ENCODE measurements at regions not wholly inside any gene's neighbourhood (a gene's known extent, or its start where the extent isn't known, plus 50 kb on each side); places are given as distances from the start of the nearest gene placed in this dataset.

GRCh38 chr6:163760860-163761259, 346.3 kb downstream of the QKI start:
- DNase-seq (ENCODE audit: extremely low spot score): no peak
- ChIA-PET POLR2A (no interaction called here), CTCF (no interaction called here)
- TF ChIP-seq CTCF (IDR thresholded peaks at IDR 0.05; ENCODE audit: control extremely low read depth, extremely low read depth, low read depth, missing control alignments): no peak

- no peak for TF ChIP-seq CTCF (IDR thresholded peaks at IDR 0.05; ENCODE audit: control extremely low read depth, extremely low read depth, low read depth, missing control alignments)
- POLR2A ChIA-PET: no interaction called here
- CTCF ChIA-PET: interaction anchor here (0.7 kb wide), 1 partner anchor 14 kb away, joined by 3 read pairs; no protein-coding TSS in a partner anchor
- DNase-seq (ENCODE audit: extremely low spot score): no peak
These were observed 345.0 kb downstream of the QKI start for GRCh38 chr6:163759542-163759941.

GRCh38 chr6:163757520-163757919, 343.0 kb downstream of the QKI start:
- ChIA-PET POLR2A (no interaction called here), CTCF (interaction anchor here (1.4 kb wide), 2 partner anchors 9 to 19 kb away, joined by 3 to 5 read pairs; no protein-coding TSS in a partner anchor)
- no peak for TF ChIP-seq CTCF (IDR thresholded peaks at IDR 0.05; ENCODE audit: control extremely low read depth, extremely low read depth, low read depth, missing control alignments)
- no peak for DNase-seq (ENCODE audit: extremely low spot score)

- DNase-seq (ENCODE audit: extremely low spot score): peak; percentile 71
- CTCF ChIA-PET: interaction anchor here (0.9 to 1.3 kb wide), 3 partner anchors 9 to 19 kb away, joined by 3 read pairs; no protein-coding TSS in a partner anchor
- POLR2A ChIA-PET: no interaction called here
- TF ChIP-seq CTCF (IDR thresholded peaks at IDR 0.05; ENCODE audit: control extremely low read depth, extremely low read depth, low read depth, missing control alignments): no peak
These were observed 341.6 kb downstream of the QKI start for GRCh38 chr6:163756079-163756478.

DNA sequence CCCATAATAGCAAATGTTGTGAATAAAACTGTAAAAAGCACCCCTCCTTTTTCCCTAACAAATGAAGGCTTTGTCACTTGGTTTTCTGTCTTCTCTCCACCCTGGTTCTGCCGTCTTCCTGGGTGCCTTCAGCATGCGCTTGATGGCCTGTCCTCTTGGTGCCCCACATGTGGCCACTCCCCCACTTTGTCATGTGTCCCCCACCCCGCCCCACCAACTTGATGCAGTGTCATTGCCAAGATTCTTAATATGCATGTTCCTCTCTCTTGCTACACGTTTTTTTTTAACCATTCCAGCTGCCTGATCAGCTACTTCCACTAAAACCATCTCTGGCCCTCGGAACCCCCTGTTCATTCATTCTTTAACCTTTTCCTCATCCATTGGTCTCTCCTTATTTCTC, 340.3 kb downstream of the QKI start:
- no peak for TF ChIP-seq CTCF (IDR thresholded peaks at IDR 0.05; ENCODE audit: control extremely low read depth, extremely low read depth, low read depth, missing control alignments)
- DNase-seq (ENCODE audit: extremely low spot score): no peak
- CTCF ChIA-PET: no interaction called here
- POLR2A ChIA-PET: no interaction called here

- POLR2A ChIA-PET: no interaction called here
These were observed 338.9 kb downstream of the QKI start for GRCh38 chr6:163753430-163753829.

More at GRCh38 chr6:163753430-163753829, 338.9 kb downstream of the QKI start:
- TF ChIP-seq CTCF (IDR thresholded peaks at IDR 0.05; ENCODE audit: control extremely low read depth, extremely low read depth, low read depth, missing control alignments): no peak
- CTCF ChIA-PET: no interaction called here
- DNase-seq (ENCODE audit: extremely low spot score): no peak

Measured in GM10248 (cell line).